ENCODE measurements at regions not wholly inside any gene's neighbourhood (a gene's known extent, or its start where the extent isn't known, plus 50 kb on each side); places are given as distances from the start of the nearest gene placed in this dataset.

DNA sequence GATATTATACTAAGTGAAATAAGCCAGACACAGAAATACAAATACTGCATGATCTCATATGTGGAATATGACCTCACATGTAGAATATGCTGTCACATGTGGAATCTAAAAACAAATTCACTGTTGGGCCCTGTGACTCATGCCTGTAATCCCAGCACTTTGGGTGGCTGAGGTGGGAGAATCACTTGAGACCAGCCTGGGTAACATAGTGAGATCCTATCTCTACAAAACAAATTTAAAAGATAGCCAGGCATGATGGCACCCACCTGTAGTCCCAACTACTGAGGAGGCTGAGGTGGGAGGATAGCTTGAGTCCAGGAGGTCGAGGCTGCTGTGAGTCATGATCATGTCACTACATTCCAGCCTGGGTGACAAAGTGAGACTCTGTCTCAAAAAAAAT, 160.3 kb downstream of the PTEN start:
- POLR2A ChIA-PET = no interaction called here
- DNase-seq (no peak), ATAC-seq (no peak)
- Mint-ChIP-seq H3K4me3 (no peak overlapping the region), H3K4me1 (peaks cover 7 to 20% (median 15%) of the 10 kb centered on the region in 4 donors), H3K27me3 (no peaks in the 10 kb centered on the region), H3K9me3 (peaks cover 0 to 7% (median 0%) of the 10 kb centered on the region in 9 donors), H3K27ac (no peak overlapping the region), H3K36me3 (no peaks in the 10 kb centered on the region)

- H3K27me3 Mint-ChIP-seq = no peaks in the 10 kb centered on the region
These were observed 162.6 kb downstream of the PTEN start for GRCh38 chr10:88026031-88026430.

GRCh38 chr10:88027570-88027969, 164.1 kb downstream of the PTEN start:
- Mint-ChIP-seq H3K4me1 (peaks cover 2 to 21% (median 16%) of the 10 kb centered on the region in 4 donors), H3K36me3 (no peaks in the 10 kb centered on the region), H3K9me3 (peaks cover 0 to 7% (median 0%) of the 10 kb centered on the region in 9 donors), H3K4me3 (peak overlapping the region in 1 of 10 donors; percentile 50), H3K27ac (peak overlapping the region in 9 of 10 donors; percentile 10 to 88 (median 71)), H3K27me3 (no peaks in the 10 kb centered on the region)
- POLR2A ChIA-PET = interaction anchor here (0.5 to 2.3 kb wide), 2 partner anchors 124 to 165 kb away, joined by 6 to 9 read pairs; partner anchors contain the start of genes KLLN and PTEN
- DNase-seq (no peak), ATAC-seq (no peak)

More at GRCh38 chr10:88026031-88026430, 162.6 kb downstream of the PTEN start:
- Mint-ChIP-seq H3K9me3 (peaks cover 0 to 7% (median 0%) of the 10 kb centered on the region in 9 donors), H3K4me1 (peaks cover 8 to 21% (median 19%) of the 10 kb centered on the region in 4 donors), H3K36me3 (no peaks in the 10 kb centered on the region), H3K4me3 (no peak overlapping the region), H3K27ac (peak overlapping the region in 1 of 10 donors; percentile 30)
- POLR2A ChIA-PET = no interaction called here
- no peak for DNase-seq
- no peak for ATAC-seq

DNA sequence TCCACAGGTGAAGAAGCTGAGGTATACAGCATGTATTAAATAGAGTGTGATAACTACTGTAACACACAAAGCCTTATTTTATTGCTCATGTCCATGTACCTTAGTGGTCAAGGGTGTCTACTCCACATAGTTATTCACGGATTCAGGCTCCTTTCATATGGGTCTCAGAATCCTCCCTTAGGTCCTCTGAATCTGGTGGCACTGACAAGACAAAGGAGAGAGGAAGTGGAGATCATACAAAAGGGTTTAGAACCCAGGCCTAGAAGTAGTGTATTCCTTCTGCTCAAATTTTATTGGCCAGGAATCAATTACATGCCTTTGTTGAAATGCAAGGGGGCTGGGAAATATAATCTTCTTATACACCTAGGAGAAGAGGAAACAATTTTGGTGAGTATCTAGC, 164.6 kb downstream of the PTEN start:
- Mint-ChIP-seq H3K9me3 (peaks cover 0 to 5% (median 0%) of the 10 kb centered on the region in 9 donors), H3K27ac (peak overlapping the region in 9 of 10 donors; percentile 22 to 88 (median 63)), H3K27me3 (no peaks in the 10 kb centered on the region), H3K36me3 (no peaks in the 10 kb centered on the region), H3K4me1 (peaks cover 2 to 21% (median 16%) of the 10 kb centered on the region in 4 donors), H3K4me3 (no peak overlapping the region)
- DNase-seq = no peak
- POLR2A ChIA-PET = interaction anchor here (2.3 kb wide), 1 partner anchor 166 kb away, joined by 6 read pairs; the partner anchor contains the start of genes KLLN and PTEN
- no peak for ATAC-seq

DNA sequence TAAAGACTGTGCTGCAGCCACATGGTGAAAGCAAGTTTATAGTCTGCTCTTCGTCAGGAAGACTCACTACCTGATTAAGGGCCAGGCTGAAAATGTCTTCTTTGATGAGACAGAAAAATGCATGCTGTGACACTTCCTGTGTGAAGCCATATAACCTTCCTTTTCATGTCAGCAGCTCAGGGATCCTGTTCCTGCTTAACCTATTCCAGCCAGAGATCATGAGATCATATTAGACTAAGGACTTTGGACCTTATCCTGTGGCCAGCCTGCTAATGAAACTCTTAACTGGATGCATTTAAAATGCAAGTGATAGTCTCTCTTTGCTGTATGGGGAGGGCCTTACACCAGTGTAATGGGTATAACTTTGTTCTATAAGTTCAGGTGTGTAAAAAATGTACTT, 165.2 kb downstream of the PTEN start:
- no peaks in the 10 kb centered on the region for H3K36me3 Mint-ChIP-seq
- peak in 3 of 10 donors; percentile 12 to 14 (median 14) for DNase-seq

GRCh38 chr10:88032566-88032965, 169.1 kb downstream of the PTEN start:
- peaks cover 7 to 24% (median 20%) of the 10 kb centered on the region in 4 donors for H3K4me1 Mint-ChIP-seq
- DNase-seq = no peak
- POLR2A ChIA-PET = no interaction called here
- no peaks in the 10 kb centered on the region for H3K9me3 Mint-ChIP-seq
- ATAC-seq = no peak
- H3K27ac Mint-ChIP-seq = no peak overlapping the region
- no peaks in the 10 kb centered on the region for H3K27me3 Mint-ChIP-seq
- H3K4me3 Mint-ChIP-seq = no peak overlapping the region
- no peaks in the 10 kb centered on the region for H3K36me3 Mint-ChIP-seq

More for the DNA sequence above, 165.2 kb downstream of the PTEN start:
- Mint-ChIP-seq H3K4me1 (peaks cover 2 to 21% (median 16%) of the 10 kb centered on the region in 4 donors), H3K27me3 (no peaks in the 10 kb centered on the region), H3K27ac (peak overlapping the region in 5 of 10 donors; percentile 15 to 78 (median 71)), H3K9me3 (no peaks in the 10 kb centered on the region), H3K4me3 (no peak overlapping the region)
- POLR2A ChIA-PET = interaction anchor here (2.3 kb wide), 1 partner anchor 166 kb away, joined by 6 read pairs; the partner anchor contains the start of genes KLLN and PTEN
- ATAC-seq = peak in 1 of 2 donors; percentile 65

DNA sequence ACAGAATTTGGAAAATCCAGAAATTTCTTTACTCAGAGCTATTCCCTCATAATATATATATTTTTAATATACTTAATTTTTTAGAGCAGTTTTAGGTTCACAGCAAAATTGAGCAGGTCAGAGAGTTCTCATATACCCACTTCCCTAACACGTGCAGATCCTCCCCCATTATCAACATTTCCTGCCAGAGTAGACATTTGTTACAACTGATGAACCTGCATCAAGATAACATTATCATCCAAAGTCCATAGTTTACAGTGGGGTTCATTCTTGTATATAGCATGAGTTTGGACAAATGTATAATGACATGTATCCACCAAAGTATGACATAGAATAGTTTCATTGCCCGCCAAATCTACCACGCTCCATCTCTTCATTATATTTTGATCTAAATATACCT, 170.0 kb downstream of the PTEN start:
- Mint-ChIP-seq H3K27ac (no peak overlapping the region), H3K4me3 (no peak overlapping the region), H3K36me3 (no peaks in the 10 kb centered on the region), H3K9me3 (no peaks in the 10 kb centered on the region), H3K27me3 (no peaks in the 10 kb centered on the region), H3K4me1 (peaks cover 13 to 24% (median 19%) of the 10 kb centered on the region in 4 donors)
- DNase-seq (no peak), ATAC-seq (no peak)
- POLR2A ChIA-PET = interaction anchor here (0.6 kb wide), 2 partner anchors 11 to 137 kb away, joined by 3 to 5 read pairs; no protein-coding TSS in a partner anchor

DNA sequence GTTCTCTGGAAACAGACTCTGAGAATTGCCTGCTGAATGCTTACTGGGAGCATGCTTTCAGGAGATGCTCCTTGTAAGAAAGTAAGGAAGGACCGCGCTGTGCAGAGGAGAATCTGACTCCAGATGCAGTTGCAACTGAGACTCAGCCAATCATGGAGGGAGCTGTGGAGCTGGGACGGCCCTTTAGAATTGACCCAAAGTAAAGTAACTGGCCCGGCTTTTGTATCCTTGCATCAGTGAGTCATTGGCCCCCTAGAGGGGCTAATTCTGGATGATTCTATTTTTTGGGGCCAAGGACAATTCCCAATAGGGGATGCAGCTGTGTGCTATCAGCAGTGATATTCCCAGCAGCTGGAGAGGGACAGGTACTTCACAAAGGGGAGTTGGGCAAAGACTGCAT, 170.4 kb downstream of the PTEN start:
- peaks cover 11 to 21% (median 17%) of the 10 kb centered on the region in 4 donors for H3K4me1 Mint-ChIP-seq
- H3K27ac Mint-ChIP-seq = no peak overlapping the region
- ATAC-seq (no peak), DNase-seq (no peak)
- no peaks in the 10 kb centered on the region for H3K27me3 Mint-ChIP-seq
- no peaks in the 10 kb centered on the region for H3K36me3 Mint-ChIP-seq
- H3K9me3 Mint-ChIP-seq = no peaks in the 10 kb centered on the region
- POLR2A ChIA-PET = interaction anchor here (0.6 kb wide), 1 partner anchor 137 kb away, joined by 5 read pairs; no protein-coding TSS in a partner anchor
- H3K4me3 Mint-ChIP-seq = no peak overlapping the region

DNA sequence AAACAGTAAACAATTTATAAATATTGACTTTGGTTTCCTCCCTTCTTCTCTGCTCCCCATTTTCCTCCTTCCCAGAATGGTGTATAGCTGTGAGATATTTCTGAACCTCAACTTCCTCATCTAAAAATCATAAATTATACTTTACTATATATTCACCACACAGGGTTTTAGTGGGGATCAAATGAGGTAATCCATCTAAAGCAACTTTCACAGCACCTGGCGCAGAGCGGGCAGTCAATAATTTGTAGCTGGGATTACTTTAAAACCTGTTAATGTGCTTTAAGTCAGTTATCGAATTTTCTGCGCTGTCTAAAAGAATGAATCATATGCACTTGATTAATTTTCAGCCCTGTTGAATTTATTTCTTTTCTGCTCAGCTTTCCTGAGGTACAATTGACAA, 172.7 kb downstream of the PTEN start:
- POLR2A ChIA-PET = no interaction called here

DNA sequence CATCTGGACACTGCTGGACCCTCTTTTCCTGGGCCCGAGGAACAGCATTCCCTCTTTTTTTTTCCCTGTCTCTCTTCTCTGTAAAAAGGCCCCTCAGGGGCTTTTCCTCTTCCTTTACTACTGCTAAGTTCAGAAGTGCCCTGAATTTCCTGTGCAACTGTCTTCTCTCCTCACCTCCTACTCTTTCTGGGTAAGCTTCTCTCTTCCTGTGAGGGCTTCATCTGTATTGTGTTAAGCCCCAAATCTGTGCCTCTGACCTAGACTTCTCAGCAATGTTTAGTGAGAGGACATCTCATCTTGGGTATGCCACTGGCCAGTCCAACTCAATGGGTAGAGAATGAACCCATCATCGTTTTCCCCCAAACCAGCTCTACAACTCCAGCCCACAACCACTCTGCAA, 174.2 kb downstream of the PTEN start:
- ATAC-seq = peak in 1 of 2 donors; percentile 53
- H3K27me3 Mint-ChIP-seq = no peaks in the 10 kb centered on the region
- peak overlapping the region in 8 of 10 donors; percentile 2 to 74 (median 34) for H3K27ac Mint-ChIP-seq
- POLR2A ChIA-PET = no interaction called here
- no peaks in the 10 kb centered on the region for H3K9me3 Mint-ChIP-seq
- H3K4me1 Mint-ChIP-seq = peaks cover 11 to 20% (median 15%) of the 10 kb centered on the region in 4 donors
- H3K36me3 Mint-ChIP-seq = no peaks in the 10 kb centered on the region
- H3K4me3 Mint-ChIP-seq = peak overlapping the region in 3 of 10 donors; percentile 1 to 36 (median 10)
- peak in 2 of 10 donors; percentile 11 to 13 for DNase-seq

More for the DNA sequence above, 172.7 kb downstream of the PTEN start:
- ATAC-seq (no peak), DNase-seq (no peak)
- H3K36me3 Mint-ChIP-seq = no peaks in the 10 kb centered on the region
- H3K9me3 Mint-ChIP-seq = no peaks in the 10 kb centered on the region
- H3K4me3 Mint-ChIP-seq = no peak overlapping the region
- H3K4me1 Mint-ChIP-seq = peaks cover 11 to 18% (median 15%) of the 10 kb centered on the region in 4 donors
- H3K27ac Mint-ChIP-seq = no peak overlapping the region
- no peaks in the 10 kb centered on the region for H3K27me3 Mint-ChIP-seq

GRCh38 chr10:88038268-88038667, 174.8 kb downstream of the PTEN start:
- Mint-ChIP-seq H3K36me3 (no peaks in the 10 kb centered on the region), H3K27me3 (no peaks in the 10 kb centered on the region), H3K27ac (peak overlapping the region in 1 of 10 donors; percentile 41), H3K4me1 (peaks cover 14 to 24% (median 18%) of the 10 kb centered on the region in 4 donors), H3K4me3 (no peak overlapping the region), H3K9me3 (no peaks in the 10 kb centered on the region)
- POLR2A ChIA-PET = no interaction called here
- ATAC-seq (no peak), DNase-seq (no peak)

- H3K36me3 Mint-ChIP-seq = no peaks in the 10 kb centered on the region
- peaks cover 14 to 24% (median 18%) of the 10 kb centered on the region in 4 donors for H3K4me1 Mint-ChIP-seq
These were observed 176.2 kb downstream of the PTEN start for GRCh38 chr10:88039496-88040200.

More at GRCh38 chr10:88039496-88040200, 176.2 kb downstream of the PTEN start:
- ATAC-seq (no peak), DNase-seq (no peak)
- no peak overlapping the region for H3K27ac Mint-ChIP-seq
- H3K27me3 Mint-ChIP-seq = no peaks in the 10 kb centered on the region
- H3K9me3 Mint-ChIP-seq = no peaks in the 10 kb centered on the region
- H3K4me3 Mint-ChIP-seq = no peak overlapping the region
- POLR2A ChIA-PET = no interaction called here

Data from naive thymus-derived CD8-positive, alpha-beta T cell (primary cell).